ENCODE measurements at regions not wholly inside any gene's neighbourhood (a gene's known extent, or its start where the extent isn't known, plus 50 kb on each side); places are given as distances from the start of the nearest gene placed in this dataset.

- no peak overlapping the region for H3K27ac ChIP-seq
- no peaks in the 10 kb centered on the region for H3K36me3 ChIP-seq (ENCODE audit: control insufficient read depth, insufficient read depth, low read length)
- no peak overlapping the region for H3K4me3 ChIP-seq (ENCODE audit: low read depth, low read length)
- H2AFZ ChIP-seq: no peak overlapping the region
- TF ChIP-seq CTCF (IDR thresholded peaks at IDR 0.05): no peak
- no peaks in the 10 kb centered on the region for H3K9me3 ChIP-seq (ENCODE audit: control insufficient read depth, low read length)
- no peaks in the 10 kb centered on the region for H3K27me3 ChIP-seq (ENCODE audit: control insufficient read depth, insufficient read depth, low read length)
- H3K9ac ChIP-seq: no peak overlapping the region
- H3K79me2 ChIP-seq: no peaks in the 10 kb centered on the region
- H3K4me2 ChIP-seq (ENCODE audit: low read length): no peak overlapping the region
- no peaks in the 10 kb centered on the region for H3K4me1 ChIP-seq
Measured at GRCh38 chr14:30191639-30192279, 264.1 kb upstream of the PRKD1 start.

- Histone ChIP-seq H2AFZ (no peak overlapping the region), H3K79me2 (no peaks in the 10 kb centered on the region), H3K9me3 (ENCODE audit: control insufficient read depth, low read length) (no peaks in the 10 kb centered on the region), H3K27ac (no peak overlapping the region), H3K4me2 (ENCODE audit: low read length) (no peak overlapping the region), H3K9ac (no peak overlapping the region), H3K36me3 (ENCODE audit: control insufficient read depth, insufficient read depth, low read length) (no peaks in the 10 kb centered on the region), H3K27me3 (ENCODE audit: control insufficient read depth, insufficient read depth, low read length) (no peaks in the 10 kb centered on the region), H3K4me3 (ENCODE audit: low read depth, low read length) (no peak overlapping the region), H3K4me1 (no peaks in the 10 kb centered on the region)
- no peak for TF ChIP-seq CTCF (IDR thresholded peaks at IDR 0.05)
Measured at GRCh38 chr14:30193101-30193500, 265.5 kb upstream of the PRKD1 start.

- Histone ChIP-seq H3K27ac (no peak overlapping the region), H3K36me3 (ENCODE audit: control insufficient read depth, insufficient read depth, low read length) (no peaks in the 10 kb centered on the region), H3K9ac (no peak overlapping the region), H3K4me1 (no peaks in the 10 kb centered on the region), H3K79me2 (no peaks in the 10 kb centered on the region), H3K9me3 (ENCODE audit: control insufficient read depth, low read length) (no peaks in the 10 kb centered on the region), H3K4me3 (ENCODE audit: low read depth, low read length) (no peak overlapping the region), H2AFZ (no peak overlapping the region), H3K27me3 (ENCODE audit: control insufficient read depth, insufficient read depth, low read length) (no peaks in the 10 kb centered on the region), H3K4me2 (ENCODE audit: low read length) (no peak overlapping the region)
- TF ChIP-seq CTCF (IDR thresholded peaks at IDR 0.05): no peak
Measured at GRCh38 chr14:30193845-30194501, 266.3 kb upstream of the PRKD1 start.

- H3K36me3 ChIP-seq (ENCODE audit: control insufficient read depth, insufficient read depth, low read length): no peaks in the 10 kb centered on the region
- no peaks in the 10 kb centered on the region for H3K9me3 ChIP-seq (ENCODE audit: control insufficient read depth, low read length)
- H3K4me2 ChIP-seq (ENCODE audit: low read length): no peak overlapping the region
- TF ChIP-seq CTCF (IDR thresholded peaks at IDR 0.05): no peak
- H3K27ac ChIP-seq: no peak overlapping the region
- H3K27me3 ChIP-seq (ENCODE audit: control insufficient read depth, insufficient read depth, low read length): no peaks in the 10 kb centered on the region
- H3K4me1 ChIP-seq: no peaks in the 10 kb centered on the region
- no peak overlapping the region for H2AFZ ChIP-seq
- H3K79me2 ChIP-seq: no peaks in the 10 kb centered on the region
- H3K9ac ChIP-seq: no peak overlapping the region
- H3K4me3 ChIP-seq (ENCODE audit: low read depth, low read length): no peak overlapping the region
Measured at GRCh38 chr14:30194741-30195148, 267.1 kb upstream of the PRKD1 start.

GRCh38 chr14:30195941-30196340 is 268.3 kb upstream of the PRKD1 start:
- H3K9ac ChIP-seq: no peak overlapping the region
- no peak overlapping the region for H3K4me3 ChIP-seq (ENCODE audit: low read depth, low read length)
- no peak overlapping the region for H2AFZ ChIP-seq
- H3K27me3 ChIP-seq (ENCODE audit: control insufficient read depth, insufficient read depth, low read length): no peaks in the 10 kb centered on the region
- H3K9me3 ChIP-seq (ENCODE audit: control insufficient read depth, low read length): no peaks in the 10 kb centered on the region
- no peak overlapping the region for H3K27ac ChIP-seq
- no peaks in the 10 kb centered on the region for H3K36me3 ChIP-seq (ENCODE audit: control insufficient read depth, insufficient read depth, low read length)
- no peak overlapping the region for H3K4me2 ChIP-seq (ENCODE audit: low read length)
- no peak for TF ChIP-seq CTCF (IDR thresholded peaks at IDR 0.05)
- no peaks in the 10 kb centered on the region for H3K4me1 ChIP-seq
- H3K79me2 ChIP-seq: no peaks in the 10 kb centered on the region
